Loucy (cell line): ENCODE measurements at regions not wholly inside any gene's neighbourhood (a gene's known extent, or its start where the extent isn't known, plus 50 kb on each side); places are given as distances from the start of the nearest gene placed in this dataset.

Source experiments
- CTCF ChIP-seq: fragments of 200-600 bp; sonication (generic); conservative IDR thresholded peaks from 2 replicates; pipeline ENCODE4 v1.5.1; 2014; ENCODE audit warnings: mild to moderate bottlenecking, antibody characterized with exemption, low read length
- EZH2phosphoT487 ChIP-seq: fragments of 200-600 bp; IDR thresholded peaks from 2 replicates; pipeline ENCODE4 v1.6.1; 2018; ENCODE audit warnings: antibody characterized with exemption, mild to moderate bottlenecking, moderate library complexity, borderline replicate concordance

GRCh38 chr6:109302176-109302575 is 80.1 kb downstream of the CD164 start:
- TF ChIP-seq CTCF (no peak), EZH2phosphoT487 (no peak)
